ENCODE measurements at regions not wholly inside any gene's neighbourhood (a gene's known extent, or its start where the extent isn't known, plus 50 kb on each side); places are given as distances from the start of the nearest gene placed in this dataset.

DNA sequence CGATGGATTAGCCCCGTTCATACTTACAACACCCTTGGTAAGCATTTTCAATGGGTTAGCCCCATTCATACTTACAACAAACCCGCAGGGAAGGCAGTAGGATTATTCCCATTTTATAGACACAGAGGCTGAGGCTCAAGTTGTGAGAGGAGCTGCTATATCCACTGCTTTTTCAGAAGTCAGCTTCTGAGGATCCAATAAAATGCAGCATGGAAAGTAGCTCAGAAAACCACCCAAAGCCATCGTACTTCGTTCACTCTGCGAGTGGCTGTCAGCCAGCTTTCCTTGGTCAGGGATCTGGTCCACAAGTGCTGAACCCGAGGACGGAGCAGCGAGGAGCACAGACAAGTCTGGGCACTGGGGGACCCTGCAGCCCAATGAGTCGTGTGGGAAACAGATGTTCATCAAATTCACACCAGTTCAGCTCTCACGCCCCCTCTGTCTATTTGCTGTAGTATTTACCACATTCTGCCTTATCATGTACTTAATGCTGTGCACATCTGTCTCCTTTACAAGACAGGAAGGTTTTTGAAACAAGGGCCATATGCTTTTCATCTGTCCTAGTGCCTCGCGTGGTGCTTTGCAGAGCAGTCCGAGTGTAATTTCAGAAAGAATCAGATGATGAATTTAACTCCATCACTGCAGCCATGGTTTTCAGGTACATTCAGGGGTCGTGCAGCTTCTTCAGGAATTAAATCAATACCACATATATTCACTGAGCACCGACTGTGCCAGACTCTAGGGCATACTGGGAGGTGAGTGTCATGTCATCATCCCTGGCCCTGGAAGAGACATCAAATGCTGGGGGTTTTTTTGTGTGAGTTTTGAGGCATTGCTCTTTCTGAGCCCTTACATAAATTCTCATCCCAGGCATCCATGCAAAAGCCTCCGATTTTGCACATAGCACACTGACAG lies 256.9 kb downstream of the CDH26 start:
- peaks cover 49% of the 10 kb centered on the region for H3K27me3 Mint-ChIP-seq (ENCODE audit: low read depth, poor library complexity)
- H3K4me3 Mint-ChIP-seq: no peak overlapping the region
- no peak overlapping the region for H3K27ac Mint-ChIP-seq
- no peaks in the 10 kb centered on the region for H3K36me3 Mint-ChIP-seq (ENCODE audit: low read depth)
- H3K9me3 Mint-ChIP-seq: no peaks in the 10 kb centered on the region
- peaks cover 5% of the 10 kb centered on the region for H3K4me1 Mint-ChIP-seq
- DNase-seq: no peak
- TF ChIP-seq, protein P1, sequence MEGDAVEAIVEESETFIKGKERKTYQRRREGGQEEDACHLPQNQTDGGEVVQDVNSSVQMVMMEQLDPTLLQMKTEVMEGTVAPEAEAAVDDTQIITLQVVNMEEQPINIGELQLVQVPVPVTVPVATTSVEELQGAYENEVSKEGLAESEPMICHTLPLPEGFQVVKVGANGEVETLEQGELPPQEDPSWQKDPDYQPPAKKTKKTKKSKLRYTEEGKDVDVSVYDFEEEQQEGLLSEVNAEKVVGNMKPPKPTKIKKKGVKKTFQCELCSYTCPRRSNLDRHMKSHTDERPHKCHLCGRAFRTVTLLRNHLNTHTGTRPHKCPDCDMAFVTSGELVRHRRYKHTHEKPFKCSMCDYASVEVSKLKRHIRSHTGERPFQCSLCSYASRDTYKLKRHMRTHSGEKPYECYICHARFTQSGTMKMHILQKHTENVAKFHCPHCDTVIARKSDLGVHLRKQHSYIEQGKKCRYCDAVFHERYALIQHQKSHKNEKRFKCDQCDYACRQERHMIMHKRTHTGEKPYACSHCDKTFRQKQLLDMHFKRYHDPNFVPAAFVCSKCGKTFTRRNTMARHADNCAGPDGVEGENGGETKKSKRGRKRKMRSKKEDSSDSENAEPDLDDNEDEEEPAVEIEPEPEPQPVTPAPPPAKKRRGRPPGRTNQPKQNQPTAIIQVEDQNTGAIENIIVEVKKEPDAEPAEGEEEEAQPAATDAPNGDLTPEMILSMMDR (IDR thresholded peaks at IDR 0.05): no peak

DNA sequence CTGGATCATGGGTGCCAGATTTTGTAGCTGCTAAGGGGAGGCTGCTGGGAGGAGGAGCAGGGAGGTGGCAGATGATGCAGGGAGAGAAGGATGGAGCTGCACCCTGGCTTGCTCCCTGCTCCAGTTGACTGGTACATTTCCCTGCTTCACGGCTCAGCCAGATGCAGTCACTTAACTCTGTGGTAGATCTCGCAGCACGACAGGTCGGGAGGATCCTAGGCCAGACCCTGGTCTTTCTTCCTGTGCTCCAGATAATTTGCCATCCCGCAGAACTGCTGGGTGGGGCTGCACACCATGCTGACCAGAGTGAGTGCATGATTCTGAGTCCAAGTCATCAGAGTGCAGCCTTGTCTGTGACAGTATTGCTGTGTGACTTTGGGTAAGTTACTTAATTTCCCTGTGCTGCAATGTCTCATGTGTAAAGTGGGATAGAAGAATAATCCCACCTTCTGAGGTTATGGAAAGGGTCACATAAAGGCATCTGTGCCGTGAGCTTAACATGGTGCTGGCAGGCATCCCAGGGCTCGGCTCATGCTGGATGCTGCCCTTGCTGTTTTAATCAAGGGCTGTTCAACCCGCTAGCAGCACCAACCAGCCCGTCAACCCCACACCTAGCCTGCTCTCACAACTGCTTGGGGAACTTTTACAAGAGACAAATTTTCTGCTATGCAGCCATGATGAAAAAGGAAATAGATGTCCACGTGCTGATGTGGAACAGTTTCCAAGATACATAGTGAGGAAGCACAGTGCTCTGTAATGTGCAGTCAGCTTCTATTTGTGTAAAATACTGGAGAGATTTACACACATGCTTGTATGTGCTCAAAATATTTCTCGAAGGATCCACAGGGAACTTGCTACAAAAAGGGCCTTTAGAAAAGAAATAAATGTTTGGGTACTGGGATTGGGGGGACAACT lies 257.9 kb downstream of the CDH26 start:
- H3K9me3 Mint-ChIP-seq: no peaks in the 10 kb centered on the region
- H3K27me3 Mint-ChIP-seq (ENCODE audit: low read depth, poor library complexity): peaks cover 51% of the 10 kb centered on the region
- H3K4me1 Mint-ChIP-seq: peaks cover 5% of the 10 kb centered on the region
- H3K27ac Mint-ChIP-seq: no peak overlapping the region
- no peak overlapping the region for H3K4me3 Mint-ChIP-seq
- no peaks in the 10 kb centered on the region for H3K36me3 Mint-ChIP-seq (ENCODE audit: low read depth)
- TF ChIP-seq, protein P1 (IDR thresholded peaks at IDR 0.05): no peak
- no peak for DNase-seq

DNA sequence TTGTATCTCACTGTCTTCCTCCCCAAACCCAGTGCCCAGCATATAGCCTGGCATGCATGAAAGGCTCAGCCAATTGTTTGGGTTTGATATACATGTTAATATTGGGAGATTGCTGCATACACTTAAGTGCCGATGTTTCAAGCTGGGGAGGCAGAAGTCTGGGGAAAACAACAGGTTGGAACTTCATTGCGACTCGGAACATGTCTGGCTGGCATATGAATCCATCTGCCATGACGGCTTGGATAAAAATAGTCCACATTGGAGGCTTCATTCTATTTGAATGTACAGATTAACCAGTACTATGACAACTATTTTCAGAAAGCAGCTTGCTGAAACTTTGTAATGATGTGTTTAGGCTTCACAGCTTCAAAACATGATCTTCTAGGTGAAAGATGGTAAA lies 261.0 kb downstream of the CDH26 start:
- Mint-ChIP-seq H3K27ac (no peak overlapping the region), H3K4me3 (no peak overlapping the region), H3K4me1 (no peaks in the 10 kb centered on the region), H3K9me3 (peaks cover 4% of the 10 kb centered on the region), H3K27me3 (ENCODE audit: low read depth, poor library complexity) (peaks cover 43% of the 10 kb centered on the region), H3K36me3 (ENCODE audit: low read depth) (no peaks in the 10 kb centered on the region)
- no peak for DNase-seq
- TF ChIP-seq, protein P1 (IDR thresholded peaks at IDR 0.05): no peak

DNA sequence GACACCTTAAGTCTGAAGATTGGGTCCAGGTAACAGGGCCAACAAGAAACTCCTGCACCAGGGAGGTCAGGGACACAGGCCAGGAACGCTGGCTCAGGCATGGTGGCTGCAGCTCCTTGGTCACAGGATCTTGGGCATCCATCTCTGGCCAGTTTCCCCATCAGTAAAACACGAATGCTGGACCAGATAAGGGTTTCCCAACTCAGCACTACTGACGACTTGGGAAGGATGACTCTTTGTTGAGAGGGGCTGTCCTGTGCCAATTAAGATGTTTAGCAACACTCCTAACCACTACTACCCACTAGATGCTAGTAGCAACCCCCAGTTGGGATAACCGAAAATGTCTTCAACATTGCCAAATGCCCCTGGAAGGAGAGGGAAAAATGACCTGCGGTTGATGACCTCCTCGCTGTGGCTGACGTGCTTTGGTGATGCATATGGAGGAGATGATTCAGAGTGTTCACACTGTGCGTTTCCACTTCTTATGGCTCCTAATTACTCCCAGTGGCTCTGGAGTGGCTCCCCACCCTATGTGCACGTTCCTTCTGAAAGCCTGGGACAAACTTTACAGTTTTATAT lies 261.9 kb downstream of the CDH26 start:
- H3K4me1 Mint-ChIP-seq: no peaks in the 10 kb centered on the region
- peaks cover 43% of the 10 kb centered on the region for H3K27me3 Mint-ChIP-seq (ENCODE audit: low read depth, poor library complexity)
- H3K36me3 Mint-ChIP-seq (ENCODE audit: low read depth): no peaks in the 10 kb centered on the region
- peaks cover 4% of the 10 kb centered on the region for H3K9me3 Mint-ChIP-seq
- no peak for DNase-seq
- no peak overlapping the region for H3K4me3 Mint-ChIP-seq
- TF ChIP-seq, protein P1 (IDR thresholded peaks at IDR 0.05): no peak
- H3K27ac Mint-ChIP-seq: no peak overlapping the region

DNA sequence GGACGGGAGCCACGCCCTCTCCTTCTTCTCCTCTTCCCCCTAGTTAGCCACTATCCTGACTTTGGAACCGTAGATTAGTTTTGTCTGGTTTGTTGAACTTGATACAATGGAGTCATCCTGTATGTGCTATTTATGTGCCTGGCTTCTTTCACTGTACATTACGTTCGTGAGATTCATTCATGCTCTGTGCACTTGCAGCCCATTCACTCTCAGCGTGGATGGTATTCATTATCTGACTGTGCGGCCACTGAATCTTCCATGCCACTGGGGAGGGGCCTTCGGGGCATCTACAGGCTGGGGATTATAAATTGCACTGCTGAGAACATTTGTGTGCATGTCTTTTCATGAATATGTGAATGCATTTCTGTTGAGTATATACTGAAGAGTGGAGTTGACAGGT lies 262.5 kb downstream of the CDH26 start:
- Mint-ChIP-seq H3K27me3 (ENCODE audit: low read depth, poor library complexity) (peaks cover 40% of the 10 kb centered on the region), H3K4me1 (no peaks in the 10 kb centered on the region), H3K4me3 (no peak overlapping the region), H3K36me3 (ENCODE audit: low read depth) (no peaks in the 10 kb centered on the region), H3K9me3 (peaks cover 4% of the 10 kb centered on the region), H3K27ac (no peak overlapping the region)
- TF ChIP-seq, protein P1 (IDR thresholded peaks at IDR 0.05): no peak
- DNase-seq: no peak
